Endothelial cell of umbilical vein (primary cell): ENCODE measurements at regions not wholly inside any gene's neighbourhood (a gene's known extent, or its start where the extent isn't known, plus 50 kb on each side); places are given as distances from the start of the nearest gene placed in this dataset.

ENCODE experiments used
- BruUV-seq: library from RNA; stranded (reverse); fragments of 400-500 nt; replicated peaks from 2 replicates; lab custom pipeline; 2021; lab: Mats Ljungman, UMichigan
- CTCF ChIA-PET: fragments of 300-600, 350-600 bp; sonication (Branson Sonifier 250); formaldehyde crosslinking; loops from one replicate; lab custom pipeline; 2021; ENCODE audit warnings: antibody characterized with exemption, inconsistent platforms; lab: Charles Lee
- POLR2A ChIA-PET: fragments of 300-600, 350-600 bp; sonication (Branson Sonifier 250); formaldehyde crosslinking; loops from one replicate; lab custom pipeline; 2021; ENCODE audit warnings: antibody characterized with exemption, inconsistent platforms; lab: Charles Lee
- DNase-seq: peaks from one replicate; pipeline ENCODE4 v3.0.0-alpha.2; 2011; ENCODE audit warnings: low read depth, low spot score
- FAIRE-seq: peaks from 2 replicates; lab custom pipeline; 2011; peaks lifted over from hg19 to GRCh38; lab: Jason Lieb, UNC
- H2AFZ ChIP-seq: 2 replicates; pipeline ENCODE4 v1.6.0; 2012; ENCODE audit warnings: low read depth, low read length, control low read depth, inconsistent platforms
- H3K27ac ChIP-seq: 2 replicates; pipeline ENCODE4 v1.5.1; 2011; ENCODE audit warnings: low read depth, mild to moderate bottlenecking, control low read depth, low read length, moderate library complexity; ENCODE audit not compliant: insufficient read depth
- H3K27me3 ChIP-seq, 2 experiments: 2 replicates each; pipeline versions ENCODE4 v1.6.0 to v1.6.1; 2011; ENCODE audit warnings: low read length in 2 of 2, mixed read lengths in 1 of 2; ENCODE audit not compliant: control insufficient read depth in 2 of 2, insufficient read depth in 2 of 2
- H3K36me3 ChIP-seq, 2 experiments: 2 replicates in 1 of 2; 3 replicates in 1 of 2; pipeline ENCODE4 v1.5.1; 2011; ENCODE audit warnings: low read length in 2 of 2, mild to moderate bottlenecking in 1 of 2, moderate library complexity in 1 of 2; ENCODE audit not compliant: control insufficient read depth in 2 of 2, insufficient read depth in 2 of 2; ENCODE audit errors: extremely low read depth in 1 of 2
- H3K4me1 ChIP-seq: 3 replicates; pipeline ENCODE4 v1.5.1; 2011; ENCODE audit warnings: mild to moderate bottlenecking, low read length; ENCODE audit not compliant: control insufficient read depth, insufficient read depth; ENCODE audit errors: extremely low read depth
- H3K4me2 ChIP-seq: 2 replicates; pipeline ENCODE4 v1.6.1; 2011; ENCODE audit warnings: low read length, control low read depth, mixed read lengths; ENCODE audit not compliant: insufficient read depth
- H3K4me3 ChIP-seq, 3 experiments: fragments of 200-600 bp in 1 of 3; sonication (generic), shearing (Covaris generic) in 1 of 3; replicated peaks in 1 of 3; 2 replicates each; pipeline ENCODE4 v1.5.1; 2011 to 2016; ENCODE audit warnings: control low read depth in 3 of 3, low read length in 3 of 3, mild to moderate bottlenecking in 2 of 3, inconsistent platforms in 1 of 3, low read depth in 1 of 3, moderate library complexity in 1 of 3; ENCODE audit not compliant: insufficient read depth in 1 of 3
- H3K79me2 ChIP-seq: 2 replicates; pipeline ENCODE4 v1.6.0; 2012; ENCODE audit warnings: low read length, inconsistent platforms; ENCODE audit not compliant: control insufficient read depth, insufficient read depth
- H3K9ac ChIP-seq: replicated peaks from 2 replicates; pipeline ENCODE3; 2011; ENCODE audit warnings: low read length, control low read depth; ENCODE audit not compliant: insufficient read depth; ENCODE audit errors: extremely low read depth
- H3K9me1 ChIP-seq: replicated peaks from 3 replicates; pipeline ENCODE4 v1.6.0; 2011; ENCODE audit warnings: mild to moderate bottlenecking, low read length; ENCODE audit not compliant: control insufficient read depth, insufficient read depth; ENCODE audit errors: extremely low read depth
- H3K9me3 ChIP-seq: replicated peaks from 2 replicates; pipeline ENCODE4 v1.5.1; 2012; ENCODE audit warnings: low read length, inconsistent platforms; ENCODE audit not compliant: control insufficient read depth, insufficient read depth
- H4K20me1 ChIP-seq: replicated peaks from 2 replicates; pipeline ENCODE3; 2011; ENCODE audit warnings: mild to moderate bottlenecking, low read length; ENCODE audit not compliant: control insufficient read depth, insufficient read depth; ENCODE audit errors: extremely low read depth
- CTCF ChIP-seq, 2 donors: IDR thresholded peaks; 1 replicate in 1 of 2; 2 replicates in 1 of 2; pipeline ENCODE4 v1.5.1; 2011; ENCODE audit warnings: low read length in 2 of 2, mild to moderate bottlenecking in 2 of 2, moderate library complexity in 2 of 2, control low read depth in 1 of 2, inconsistent platforms in 1 of 2, low read depth in 1 of 2; ENCODE audit not compliant: insufficient read depth in 1 of 2; ENCODE audit errors: extremely low read depth in 1 of 2
- EZH2 ChIP-seq: IDR thresholded peaks from 2 replicates; pipeline ENCODE4 v1.6.1; 2012; ENCODE audit warnings: borderline replicate concordance, low read depth, mild to moderate bottlenecking, moderate library complexity, low read length, inconsistent platforms; ENCODE audit not compliant: severe bottlenecking
- FOS ChIP-seq: IDR thresholded peaks from 2 replicates; pipeline ENCODE4 v1.6.1; 2011; ENCODE audit warnings: mild to moderate bottlenecking, low read length, moderate library complexity, borderline replicate concordance; ENCODE audit not compliant: insufficient read depth
- GATA2 ChIP-seq: IDR thresholded peaks from 2 replicates; pipeline ENCODE4 v1.7.0; 2011; ENCODE audit warnings: low read depth, mild to moderate bottlenecking, moderate library complexity, mixed read lengths, low read length; ENCODE audit not compliant: insufficient read length, insufficient read depth
- JUN ChIP-seq: IDR thresholded peaks from 2 replicates; pipeline ENCODE4 v1.6.1; 2011; ENCODE audit warnings: borderline replicate concordance, low read depth; ENCODE audit not compliant: insufficient read length, insufficient read depth
- MAX ChIP-seq: IDR thresholded peaks from 2 replicates; pipeline ENCODE4 v1.6.1; 2011; ENCODE audit not compliant: insufficient read depth, insufficient read length
- MYC ChIP-seq: IDR thresholded peaks from one replicate; pipeline ENCODE4 v1.6.1; 2011; ENCODE audit warnings: mild to moderate bottlenecking, low read depth, low read length
- POLR2A ChIP-seq: IDR thresholded peaks from 2 replicates; pipeline ENCODE4 v1.6.1; 2012; ENCODE audit warnings: low read depth, mild to moderate bottlenecking, control low read depth, low read length
- POLR2AphosphoS5 ChIP-seq: IDR thresholded peaks from 2 replicates; pipeline ENCODE4 v1.6.1; 2012; ENCODE audit warnings: low read depth, mild to moderate bottlenecking, control low read depth, low read length, moderate library complexity; ENCODE audit not compliant: insufficient read depth
- dilution Hi-C: fragments of 300-500 bp; cut with MboI; formaldehyde crosslinking; loops from one replicate; pipeline ENCODE4 v1.15.0; 2019; ENCODE audit warnings: low sequenced_read_pairs; ENCODE audit not compliant: extremely low pct_ligation_motif_present
- intact Hi-C: fragments of 100-400 bp; cut with micrococcal nuclease; formaldehyde crosslinking; loops from one replicate; pipeline ENCODE4 v1.10.0; 2022

- TF ChIP-seq FOS (no peak), POLR2AphosphoS5 (no peak), GATA2 (no peak), EZH2 (no peak), MAX (no peak), POLR2A (no peak), CTCF (IDR thresholded peaks at IDR 0.05; ENCODE audit: extremely low read depth in 1 of 2, insufficient read depth in 1 of 2, low read depth in 1 of 2, low read length in 2 of 2) (no peak), MYC (no peak), JUN (no peak)
- FAIRE-seq = no peak
- CTCF ChIA-PET = interaction anchor here (0.8 kb wide), 1 partner anchor 22 kb away, joined by 3 read pairs; no protein-coding TSS in a partner anchor
- BruUV-seq = no TSS peak
- Histone ChIP-seq H3K4me3 (no peak overlapping the region), H3K4me1 (no peaks in the 10 kb centered on the region), H3K9me1 (no peaks in the 10 kb centered on the region), H3K27me3 (no peaks in the 10 kb centered on the region), H3K9me3 (no peaks in the 10 kb centered on the region), H3K79me2 (no peaks in the 10 kb centered on the region), H3K36me3 (no peaks in the 10 kb centered on the region), H2AFZ (no peak overlapping the region), H3K27ac (no peak overlapping the region), H4K20me1 (no peaks in the 10 kb centered on the region), H3K9ac (no peak overlapping the region), H3K4me2 (no peak overlapping the region)
- dilution Hi-C loops = no loop called here
- no peak for DNase-seq
- POLR2A ChIA-PET = no interaction called here
- intact Hi-C loops = no loop called here
These were observed 223.3 kb downstream of the PTPRU start for GRCh38 chr1:29459620-29459945.
